Lower lobe of right lung (tissue), 2 donors: ENCODE measurements at regions not wholly inside any gene's neighbourhood (a gene's known extent, or its start where the extent isn't known, plus 50 kb on each side); places are given as distances from the start of the nearest gene placed in this dataset.

Experiments
- ATAC-seq, 2 donors: fragments of 200-7000 bp; cut with Tn5 transposase; one replicate each; pipeline ENCODE4 v1.9.1; 2020 to 2022; ENCODE audit warnings: mild to moderate bottlenecking in 2 of 2, moderate library complexity in 2 of 2
- DNase-seq: peaks from one replicate; pipeline ENCODE4 v3.0.0-alpha.2; 2020
- H3K27ac ChIP-seq: fragments of 200-600 bp; one replicate; pipeline ENCODE4 v1.8.0; 2022
- H3K27me3 ChIP-seq: fragments of 200-600 bp; one replicate; pipeline ENCODE4 v1.8.0; 2022; ENCODE audit warnings: low read depth
- H3K36me3 ChIP-seq: fragments of 200-600 bp; one replicate; pipeline ENCODE4 v1.8.0; 2022; ENCODE audit warnings: mild to moderate bottlenecking
- H3K4me1 ChIP-seq: fragments of 200-600 bp; one replicate; pipeline ENCODE4 v1.8.0; 2022
- H3K4me3 ChIP-seq: fragments of 200-600 bp; one replicate; pipeline ENCODE4 v1.8.0; 2022; ENCODE audit warnings: mild to moderate bottlenecking
- H3K9me3 ChIP-seq: fragments of 200-600 bp; one replicate; pipeline ENCODE4 v1.8.0; 2022
- CTCF ChIP-seq: fragments of 200-600 bp; IDR thresholded peaks from one replicate; pipeline ENCODE4 v1.8.0; 2022; ENCODE audit warnings: antibody characterized with exemption, mild to moderate bottlenecking
- intact Hi-C: fragments of 100-400 bp; cut with DNase I; formaldehyde crosslinking; loops from one replicate; pipeline ENCODE4 v1.11.0; 2022
- donor health status: DM: no; HTN: yes; CAD: no; lungs with severe emphysema.

- H3K27me3 ChIP-seq: no peaks in the 10 kb centered on the region
- DNase-seq (no peak), ATAC-seq (no peak)
- H3K27ac ChIP-seq: no peak overlapping the region
- H3K4me1 ChIP-seq: no peaks in the 10 kb centered on the region
- no peaks in the 10 kb centered on the region for H3K9me3 ChIP-seq
- intact Hi-C loops: no loop called here
- H3K36me3 ChIP-seq: no peaks in the 10 kb centered on the region
- H3K4me3 ChIP-seq: no peak overlapping the region
- TF ChIP-seq CTCF: no peak
Observed at GRCh38 chr3:168582503-168582902, 486.8 kb upstream of the GOLIM4 start.

- H3K27ac ChIP-seq: no peak overlapping the region
- no peaks in the 10 kb centered on the region for H3K9me3 ChIP-seq
- no peak for ATAC-seq
- intact Hi-C loops: no loop called here
- DNase-seq: no peak
- no peaks in the 10 kb centered on the region for H3K4me1 ChIP-seq
- no peaks in the 10 kb centered on the region for H3K27me3 ChIP-seq
- no peak overlapping the region for H3K4me3 ChIP-seq
- no peak for TF ChIP-seq CTCF
- H3K36me3 ChIP-seq: no peaks in the 10 kb centered on the region
Observed at GRCh38 chr3:168581771-168582225, 486.1 kb upstream of the GOLIM4 start.

GRCh38 chr3:168579010-168579409 is 483.3 kb upstream of the GOLIM4 start:
- Histone ChIP-seq H3K4me1 (no peaks in the 10 kb centered on the region), H3K36me3 (no peaks in the 10 kb centered on the region), H3K4me3 (no peak overlapping the region), H3K9me3 (no peaks in the 10 kb centered on the region), H3K27ac (no peak overlapping the region), H3K27me3 (no peaks in the 10 kb centered on the region)
- intact Hi-C loops: no loop called here
- DNase-seq (no peak), ATAC-seq (no peak)
- no peak for TF ChIP-seq CTCF

GRCh38 chr3:168575750-168576149 is 480.0 kb upstream of the GOLIM4 start:
- no peak for TF ChIP-seq CTCF
- Histone ChIP-seq H3K9me3 (no peaks in the 10 kb centered on the region), H3K27me3 (no peaks in the 10 kb centered on the region), H3K36me3 (no peaks in the 10 kb centered on the region), H3K27ac (no peak overlapping the region), H3K4me1 (no peaks in the 10 kb centered on the region), H3K4me3 (no peak overlapping the region)
- ATAC-seq: no peak
- DNase-seq: no peak
- intact Hi-C loops: no loop called here

- Histone ChIP-seq H3K4me3 (no peak overlapping the region), H3K27ac (no peak overlapping the region), H3K9me3 (no peaks in the 10 kb centered on the region), H3K36me3 (no peaks in the 10 kb centered on the region), H3K27me3 (no peaks in the 10 kb centered on the region), H3K4me1 (no peaks in the 10 kb centered on the region)
- DNase-seq (no peak), ATAC-seq (no peak)
- intact Hi-C loops: no loop called here
- no peak for TF ChIP-seq CTCF
Observed at GRCh38 chr3:168574455-168575158, 478.9 kb upstream of the GOLIM4 start.
